ENCODE measurements at regions not wholly inside any gene's neighbourhood (a gene's known extent, or its start where the extent isn't known, plus 50 kb on each side); places are given as distances from the start of the nearest gene placed in this dataset.

GRCh38 chr18:78647018-78647417 is 332.6 kb upstream of the SALL3 start:
- no peak for DNase-seq (ENCODE audit: low read depth in 2 of 2)

GRCh38 chr18:78649421-78649820 is 330.2 kb upstream of the SALL3 start:
- no peak for DNase-seq (ENCODE audit: low read depth in 2 of 2)

DNA sequence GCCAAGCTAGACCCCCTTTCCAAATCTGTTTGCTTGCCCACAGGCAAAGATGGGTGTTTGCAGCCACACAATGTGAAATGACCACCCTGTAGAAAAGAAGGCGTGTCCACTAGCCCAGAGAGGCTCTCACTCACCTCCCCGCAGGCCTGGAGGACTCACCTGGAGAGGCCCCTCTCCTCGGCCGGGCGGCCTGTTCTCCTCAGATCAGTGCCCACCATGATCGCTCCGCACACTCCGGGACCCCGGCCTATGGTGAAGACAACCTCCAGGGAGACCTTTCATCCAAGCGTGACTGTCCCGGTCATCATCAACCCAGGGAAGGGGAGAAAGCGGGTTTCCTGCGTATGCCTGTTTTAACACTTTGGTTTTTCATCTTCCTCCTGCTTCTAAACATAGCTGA is 328.7 kb upstream of the SALL3 start:
- DNase-seq (ENCODE audit: low read depth in 2 of 2), result no peak

- no peak for DNase-seq (ENCODE audit: low read depth in 2 of 2)
Observed at GRCh38 chr18:78652001-78652545, 327.5 kb upstream of the SALL3 start.

DNA sequence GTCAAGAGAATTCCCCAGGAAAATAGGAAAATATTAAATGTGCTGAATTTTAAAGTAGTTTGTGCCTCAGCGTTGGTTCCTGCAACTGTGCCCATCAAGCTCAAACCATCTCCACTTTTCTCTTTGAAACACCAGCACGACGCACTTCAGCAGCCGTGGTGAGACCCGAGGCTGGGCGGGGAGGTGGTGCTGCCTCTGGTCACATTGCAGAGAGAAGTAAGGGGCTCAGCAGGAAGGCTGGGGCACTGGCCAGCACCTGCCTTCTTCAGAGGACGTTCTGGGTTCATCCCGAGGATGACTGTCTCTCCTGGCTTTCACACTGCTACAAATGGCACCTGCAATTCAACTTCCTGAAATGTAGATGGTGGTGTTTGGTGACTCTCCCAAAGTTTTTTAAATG is 323.7 kb upstream of the SALL3 start:
- no peak for DNase-seq (ENCODE audit: low read depth in 2 of 2)

DNA sequence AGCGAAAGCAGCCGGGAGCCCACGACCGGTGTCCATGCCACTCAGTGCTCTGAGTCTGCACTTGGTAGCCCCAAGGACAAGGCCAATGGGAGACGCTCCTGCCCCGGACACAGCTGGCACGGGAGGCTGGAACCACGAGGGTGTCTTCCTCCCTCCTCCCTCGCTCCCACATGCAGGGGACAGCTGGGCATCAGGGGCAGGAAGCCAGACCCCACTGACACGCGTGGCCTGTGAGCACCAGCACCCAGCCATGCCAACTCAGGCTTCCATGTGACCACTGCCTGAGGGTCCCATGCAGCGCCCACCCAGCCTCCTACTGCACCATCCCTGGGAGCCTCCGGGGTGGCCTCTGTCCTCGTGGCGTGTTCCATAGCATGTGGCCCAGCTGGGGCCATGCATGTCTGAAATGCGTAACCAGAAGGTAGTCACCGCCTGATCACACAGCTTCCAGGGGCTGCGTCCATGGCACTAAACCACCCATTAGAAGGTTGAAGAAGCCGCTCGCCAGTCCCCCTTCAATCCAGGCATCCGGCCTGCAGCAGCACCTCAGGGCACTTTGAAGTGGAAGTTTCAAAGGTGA is 323.2 kb upstream of the SALL3 start:
- no peak for DNase-seq (ENCODE audit: low read depth in 2 of 2)

DNA sequence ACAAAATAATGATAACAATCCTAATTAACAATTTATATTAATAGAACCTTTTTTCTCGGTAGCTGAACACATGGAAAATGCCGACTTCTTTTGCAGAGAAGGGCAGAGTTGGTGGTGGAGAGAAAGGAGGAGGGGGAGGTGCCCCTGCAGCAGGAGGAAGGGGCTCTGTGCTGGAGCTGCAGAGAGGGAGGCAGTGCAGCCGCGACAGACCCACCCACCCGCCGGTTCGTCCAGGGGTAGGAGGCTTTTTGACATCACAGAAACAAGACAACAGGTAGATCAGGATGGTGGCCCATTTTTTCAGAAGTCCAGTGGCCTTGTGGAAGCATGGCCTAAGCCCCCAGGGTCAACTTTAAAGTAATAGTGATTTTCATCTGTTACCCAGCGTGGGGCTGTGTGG is 321.1 kb upstream of the SALL3 start:
- no peak for DNase-seq (ENCODE audit: low read depth in 2 of 2)

- DNase-seq (ENCODE audit: low read depth in 2 of 2), result no peak
Observed at GRCh38 chr18:78659057-78659456, 320.6 kb upstream of the SALL3 start.

GRCh38 chr18:78659748-78660147 is 319.9 kb upstream of the SALL3 start:
- no peak for DNase-seq (ENCODE audit: low read depth in 2 of 2)

- DNase-seq (ENCODE audit: low read depth in 2 of 2), result no peak
Observed at GRCh38 chr18:78660311-78660710, 319.3 kb upstream of the SALL3 start.

GRCh38 chr18:78661316-78661715 is 318.3 kb upstream of the SALL3 start:
- no peak for DNase-seq (ENCODE audit: low read depth in 2 of 2)

- DNase-seq (ENCODE audit: low read depth in 2 of 2), result no peak
Observed at GRCh38 chr18:78662879-78663278, 316.7 kb upstream of the SALL3 start.

GRCh38 chr18:78664048-78664447 is 315.6 kb upstream of the SALL3 start:
- no peak for DNase-seq (ENCODE audit: low read depth in 2 of 2)

DNA sequence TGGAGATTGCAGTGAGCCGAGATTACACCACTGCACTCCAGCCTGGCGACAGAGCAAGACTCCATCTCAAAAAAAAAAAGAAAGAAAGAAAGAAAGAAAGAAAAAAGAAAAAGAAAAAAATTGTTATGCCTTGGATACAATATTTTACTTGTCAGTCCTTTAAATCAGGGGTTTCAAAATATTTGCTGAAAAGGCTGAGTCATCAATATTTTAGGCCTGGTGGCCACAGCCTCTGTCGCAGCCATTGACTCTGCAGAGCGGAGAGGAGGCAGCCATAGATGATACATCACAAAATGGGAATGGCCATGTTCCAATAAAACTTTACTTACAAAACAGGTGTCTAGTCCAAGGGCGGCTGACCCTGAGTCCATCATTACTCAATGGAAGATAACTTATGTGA is 314.8 kb upstream of the SALL3 start:
- no peak for DNase-seq (ENCODE audit: low read depth in 2 of 2)

- no peak for DNase-seq (ENCODE audit: low read depth in 2 of 2)
Observed at GRCh38 chr18:78665644-78666043, 314.0 kb upstream of the SALL3 start.

DNA sequence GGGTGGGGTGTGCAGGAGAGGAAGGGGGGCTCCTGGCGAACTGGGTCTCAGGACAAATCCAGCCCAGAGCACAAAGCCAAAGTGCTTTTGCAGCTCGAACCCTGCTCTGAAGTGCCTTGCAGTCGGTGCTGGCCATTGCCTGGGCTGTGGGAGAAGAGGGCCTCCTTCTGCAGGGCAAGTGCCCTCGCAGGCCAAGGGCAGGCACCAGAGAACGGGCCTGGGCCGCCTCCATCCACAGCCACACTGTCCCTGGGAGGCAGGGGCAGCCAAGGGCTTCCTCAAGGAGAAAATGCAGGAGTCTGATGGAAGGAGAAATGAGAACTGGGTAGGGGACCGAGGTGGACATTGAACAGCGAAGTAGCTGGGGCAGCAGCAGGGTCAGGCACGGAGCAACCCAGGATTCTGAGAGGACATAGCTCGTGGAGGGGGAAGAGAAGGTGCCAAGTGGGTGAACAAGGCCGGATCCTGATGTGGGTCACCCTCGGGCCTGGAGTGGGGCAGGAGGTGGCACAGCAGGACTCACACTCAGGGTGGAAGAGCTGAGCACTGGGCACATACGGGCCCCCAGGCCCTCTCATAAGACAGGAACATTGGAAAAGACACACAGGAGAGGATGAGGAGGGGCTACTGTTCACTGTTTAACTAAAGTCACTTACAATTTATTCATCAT is 312.8 kb upstream of the SALL3 start:
- no peak for DNase-seq (ENCODE audit: low read depth in 2 of 2)

DNA sequence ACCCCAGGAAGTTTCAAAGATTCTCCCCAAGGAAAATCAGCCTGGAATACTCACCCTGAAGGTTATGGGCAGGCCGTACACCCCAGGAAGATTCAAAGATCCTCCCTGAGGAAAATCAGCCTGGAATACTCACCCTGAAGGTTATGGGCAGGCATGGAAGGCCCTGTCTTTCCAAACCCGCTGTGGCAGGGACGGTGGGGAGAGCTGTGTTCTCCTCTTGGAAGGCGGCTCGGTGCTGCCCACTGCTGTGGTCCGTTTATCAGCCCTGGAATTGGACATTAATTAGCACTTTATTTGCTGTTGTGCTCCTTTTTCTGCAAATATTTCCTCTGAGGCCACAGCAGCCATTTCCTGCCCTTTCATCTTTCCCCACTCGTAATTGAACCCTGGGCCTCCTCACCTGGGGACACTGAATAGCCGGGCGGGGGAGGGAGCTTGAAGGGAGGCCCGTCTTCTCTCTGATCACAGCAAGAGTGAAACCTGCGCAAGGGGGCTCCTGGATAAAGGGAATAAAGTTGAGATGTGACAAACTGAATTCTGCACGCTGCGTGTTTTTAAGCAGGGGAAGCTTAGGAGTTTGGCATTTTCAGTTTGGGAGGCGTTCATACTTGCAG is 308.7 kb upstream of the SALL3 start:
- DNase-seq (ENCODE audit: low read depth in 2 of 2), result no peak

GRCh38 chr18:78671551-78671950 is 308.1 kb upstream of the SALL3 start:
- DNase-seq (ENCODE audit: low read depth in 2 of 2), result no peak

- no peak for DNase-seq (ENCODE audit: low read depth in 2 of 2)
Observed at GRCh38 chr18:78672862-78673446, 306.7 kb upstream of the SALL3 start.

DNA sequence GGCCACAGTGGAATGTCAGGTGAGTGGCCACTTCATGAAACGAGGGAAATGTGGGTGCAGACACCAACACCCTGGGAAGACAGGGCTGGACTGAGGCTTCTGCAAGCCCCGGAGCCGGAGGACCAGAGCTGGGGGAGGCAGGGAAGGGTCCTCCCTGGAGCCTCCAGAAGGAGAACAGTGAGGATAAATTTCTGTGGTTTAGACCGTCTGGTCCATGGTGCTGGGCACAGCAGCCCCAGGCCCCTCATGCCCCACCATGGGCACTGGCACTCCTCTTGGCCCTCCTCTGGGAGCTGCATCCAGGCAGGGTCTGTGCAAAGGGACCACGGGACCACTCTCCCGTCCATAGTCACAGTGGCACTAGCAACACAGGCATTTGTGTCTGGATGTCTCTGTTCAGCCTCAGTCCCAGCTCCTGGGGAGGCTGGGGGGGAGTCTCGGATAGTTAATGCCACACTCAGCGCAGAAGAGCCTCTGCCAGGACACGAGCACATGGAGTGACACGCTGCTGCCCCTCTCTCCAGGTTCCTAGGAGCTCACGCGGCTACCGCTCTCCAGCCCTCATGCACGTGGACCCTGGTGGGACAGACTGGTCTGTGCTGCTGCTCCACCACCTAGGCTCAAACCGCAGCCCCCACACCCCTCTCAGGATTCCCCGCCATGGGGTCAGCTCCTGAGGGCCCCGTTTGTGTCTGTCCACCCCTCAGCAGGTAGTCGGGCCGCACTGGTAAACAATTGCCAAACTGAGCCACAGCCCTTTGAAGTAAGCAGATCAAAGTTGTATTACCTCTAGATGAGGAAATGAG is 305.9 kb upstream of the SALL3 start:
- DNase-seq (ENCODE audit: low read depth in 2 of 2), result no peak

GRCh38 chr18:78675231-78675630 is 304.4 kb upstream of the SALL3 start:
- no peak for DNase-seq (ENCODE audit: low read depth in 2 of 2)
